Heart left ventricle (tissue), 16 donors: ENCODE measurements at regions not wholly inside any gene's neighbourhood (a gene's known extent, or its start where the extent isn't known, plus 50 kb on each side); places are given as distances from the start of the nearest gene placed in this dataset.

Experiments
- ATAC-seq, 4 donors: fragments of 200-7000 bp; cut with Tn5 transposase; one replicate each; pipeline ENCODE4 v1.9.1; 2020 to 2022; ENCODE audit warnings: moderate library complexity in 4 of 4, mild to moderate bottlenecking in 3 of 4, moderate number of reproducible peaks in 1 of 4
- DNase-seq, 5 donors: peaks; one replicate each; pipeline ENCODE4 v3.0.0-alpha.2; 2020
- H3K27ac ChIP-seq, 12 donors: fragments of 200-600 bp; sonication (generic) in 4 of 12; one replicate each; pipeline versions ENCODE4 v1.5.0 to v1.8.0; 2016 to 2022; ENCODE audit warnings: mild to moderate bottlenecking in 2 of 12
- H3K27me3 ChIP-seq, 9 donors: fragments of 200-600 bp; sonication (generic) in 2 of 9; one replicate each; pipeline versions ENCODE4 v1.5.1 to v1.8.0; 2016 to 2022; ENCODE audit warnings: mild to moderate bottlenecking in 3 of 9
- H3K36me3 ChIP-seq, 9 donors: fragments of 200-600 bp; sonication (generic) in 2 of 9; one replicate each; pipeline versions ENCODE4 v1.5.0 to v1.8.0; 2018 to 2022; ENCODE audit warnings: mild to moderate bottlenecking in 2 of 9
- H3K4me1 ChIP-seq, 12 donors: fragments of 200-600 bp; sonication (generic) in 4 of 12; one replicate each; pipeline versions ENCODE4 v1.5.0 to v1.8.0; 2016 to 2022; ENCODE audit warnings: mild to moderate bottlenecking in 3 of 12
- H3K4me3 ChIP-seq, 12 donors: fragments of 200-600 bp; sonication (generic) in 4 of 12; one replicate each; pipeline versions ENCODE4 v1.5.0 to v1.8.0; 2017 to 2022; ENCODE audit warnings: mild to moderate bottlenecking in 9 of 12, moderate library complexity in 4 of 12
- H3K9me3 ChIP-seq, 12 donors: fragments of 200-600 bp; sonication (generic) in 4 of 12; one replicate each; pipeline versions ENCODE4 v1.5.0 to v1.8.0; 2016 to 2022; ENCODE audit warnings: mild to moderate bottlenecking in 1 of 12
- POLR2A ChIP-seq, 2 donors: fragments of 450-650 bp; IDR thresholded peaks; one replicate each; pipeline ENCODE4 v1.6.1; 2017; ENCODE audit warnings: antibody characterized with exemption in 2 of 2, mild to moderate bottlenecking in 2 of 2, moderate library complexity in 2 of 2
- whole genome bisulfite sequencing, 4 donors: extraction: QIAGEN DNeasy Blood & Tissue Kit in 2 of 4; methylation state at CpG; one replicate each; pipeline versions ENCODE4 v1.1.5 to v1.1.7; 2013 to 2018; 5-methylcytosine and 5-hydroxymethylcytosine counted together
- intact Hi-C, 10 donors: fragments of 100-400 bp; cut with DNase I; formaldehyde crosslinking; loops; one replicate each; pipeline versions ENCODE4 v1.11.1 to v1.14.2; 2022
- TF ChIP-seq, protein P1 (sequence below), 12 donors: fragments of 200-600 bp; sonication (generic) in 4 of 12; IDR thresholded peaks; one replicate each; pipeline versions ENCODE4 v1.5.0 to v1.8.0; 2018 to 2022; ENCODE audit warnings: antibody characterized with exemption in 12 of 12, mild to moderate bottlenecking in 5 of 12
- donor health status: ischemic (EF 13 %, LVEDD 7.1; RV severe dilation, severe dysfunction).
- donor health status: healthy with polysubstance abuse.
- donor health status: DM: no; HTN: yes; CAD: no.
- donor health status: DM: no; HTN: no; CAD: no.
- donor health status: ischemic (EF 25% LVEDD 6.9; RV normal size, moderate dysfunction).
- donor health status: ischemic (EF 25% LVEDD 5.7; RV mildly dilated, moderate dysfunction).
- donor health status: healthy.
- donor health status: DM: yes; HTN: yes; CAD: no.
- donor health status: ischemic (EF 35%, LVEDD 5.7; RV mildly dilated, moderate dysfunction).
- donor health status: nonischemic (EF 11% LVEDD 7.7; RV severe dilation, severe dysfunction).
- donor health status: DM: yes; HTN: yes; CAD: no.
- donor health status: PGD.
- donor health status: ischemic (EF 29% LVEDD 5.4; RV normal size, mild dysfunction).
- donor health status: nonischemic (EF 23%, LVEDD 6.1; RV moderate dilation, normal function).

DNA sequence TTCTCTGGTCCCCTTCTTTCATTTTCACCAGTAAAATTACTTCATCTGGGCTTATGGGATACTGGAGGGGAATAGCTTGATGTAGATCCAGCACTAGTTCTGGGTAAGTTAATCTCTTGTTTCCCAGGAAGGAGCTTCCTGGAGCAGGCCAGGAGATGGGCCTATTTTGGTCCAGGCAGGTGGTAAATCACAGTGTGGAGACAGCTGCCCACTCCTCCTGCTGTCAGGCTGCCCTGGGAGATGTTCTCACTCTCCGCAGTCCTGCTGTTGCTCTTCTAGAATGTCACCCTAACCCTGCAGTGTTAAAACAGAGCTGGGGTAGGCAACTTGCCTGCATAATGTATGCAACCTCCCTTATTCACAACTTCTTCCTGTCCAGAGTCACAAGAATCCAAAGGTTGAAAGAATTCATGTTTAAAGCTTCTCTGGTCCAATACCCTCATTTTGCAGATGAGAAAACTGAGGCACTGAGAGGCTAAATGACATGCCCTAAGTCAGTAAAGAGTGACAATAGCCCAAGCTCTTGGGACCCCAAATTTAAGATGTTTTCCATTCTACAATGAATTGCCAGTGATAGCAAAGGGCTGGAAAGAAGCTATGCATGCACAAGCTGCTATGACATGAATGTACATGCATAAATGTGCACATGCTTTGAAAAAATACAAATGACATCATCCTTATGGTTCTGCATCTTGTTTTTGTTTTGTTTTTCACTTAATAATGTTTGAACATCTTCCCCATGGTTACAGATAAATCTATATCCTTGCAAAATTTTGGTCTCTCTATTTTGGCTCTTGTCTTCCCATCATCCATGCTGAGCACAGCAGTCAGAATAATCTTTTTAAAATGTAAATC, 71.8 kb upstream of the ADRA1B start:
- no peaks in the 10 kb centered on the region for H3K36me3 ChIP-seq

DNA sequence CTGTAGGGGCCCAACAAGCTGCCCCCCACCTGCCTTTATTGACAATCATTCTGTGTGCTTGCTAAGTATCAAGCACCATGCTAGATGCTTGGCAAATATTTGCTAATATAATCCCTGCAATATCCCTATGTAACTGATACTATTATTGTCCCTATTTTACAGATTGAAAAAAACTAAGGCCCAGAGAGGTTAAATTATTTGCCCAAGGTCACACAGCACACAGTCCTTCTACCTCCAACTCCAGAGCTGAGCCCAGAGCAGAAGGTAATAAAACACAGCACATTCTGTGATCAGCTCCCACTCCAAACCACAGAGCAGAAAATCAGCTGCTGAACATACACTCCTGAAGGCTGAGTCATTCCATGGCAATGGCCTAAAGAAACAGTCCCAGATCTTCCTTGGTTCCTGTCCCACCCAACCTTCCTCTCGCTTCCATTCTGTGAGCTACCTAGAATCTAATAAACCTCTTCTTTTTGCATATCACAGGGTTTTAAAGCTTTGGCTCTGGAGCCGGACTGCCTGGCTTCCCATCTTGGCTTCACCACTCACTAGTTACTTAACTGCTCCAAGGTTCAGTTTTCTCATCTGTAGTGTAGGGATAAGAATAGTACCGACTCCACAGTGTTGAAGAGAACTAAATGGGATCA, 66.7 kb upstream of the ADRA1B start:
- Histone ChIP-seq H3K36me3 (no peaks in the 10 kb centered on the region), H3K4me1 (no peaks in the 10 kb centered on the region), H3K4me3 (no peak overlapping the region), H3K27ac (no peak overlapping the region), H3K9me3 (peaks cover 0 to 3% (median 0%) of the 10 kb centered on the region in 12 donors), H3K27me3 (no peaks in the 10 kb centered on the region)
- DNase-seq (no peak), ATAC-seq (peak; percentile 30 to 79 (median 50))
- intact Hi-C loops, result no loop called here
- WGBS, 4 donors, result 84 to 89% (median 88%) methylated on average over 3 of the region's 3 CpGs
- TF ChIP-seq, protein P1, sequence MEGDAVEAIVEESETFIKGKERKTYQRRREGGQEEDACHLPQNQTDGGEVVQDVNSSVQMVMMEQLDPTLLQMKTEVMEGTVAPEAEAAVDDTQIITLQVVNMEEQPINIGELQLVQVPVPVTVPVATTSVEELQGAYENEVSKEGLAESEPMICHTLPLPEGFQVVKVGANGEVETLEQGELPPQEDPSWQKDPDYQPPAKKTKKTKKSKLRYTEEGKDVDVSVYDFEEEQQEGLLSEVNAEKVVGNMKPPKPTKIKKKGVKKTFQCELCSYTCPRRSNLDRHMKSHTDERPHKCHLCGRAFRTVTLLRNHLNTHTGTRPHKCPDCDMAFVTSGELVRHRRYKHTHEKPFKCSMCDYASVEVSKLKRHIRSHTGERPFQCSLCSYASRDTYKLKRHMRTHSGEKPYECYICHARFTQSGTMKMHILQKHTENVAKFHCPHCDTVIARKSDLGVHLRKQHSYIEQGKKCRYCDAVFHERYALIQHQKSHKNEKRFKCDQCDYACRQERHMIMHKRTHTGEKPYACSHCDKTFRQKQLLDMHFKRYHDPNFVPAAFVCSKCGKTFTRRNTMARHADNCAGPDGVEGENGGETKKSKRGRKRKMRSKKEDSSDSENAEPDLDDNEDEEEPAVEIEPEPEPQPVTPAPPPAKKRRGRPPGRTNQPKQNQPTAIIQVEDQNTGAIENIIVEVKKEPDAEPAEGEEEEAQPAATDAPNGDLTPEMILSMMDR (IDR thresholded peaks at IDR 0.05), result no peak
- no peak for TF ChIP-seq POLR2A (IDR thresholded peaks at IDR 0.05)

More for the DNA sequence above, 71.8 kb upstream of the ADRA1B start:
- TF ChIP-seq, protein P1 (IDR thresholded peaks at IDR 0.05), result no peak
- TF ChIP-seq POLR2A (IDR thresholded peaks at IDR 0.05), result no peak
- Histone ChIP-seq H3K4me1 (no peaks in the 10 kb centered on the region), H3K4me3 (no peak overlapping the region), H3K9me3 (no peaks in the 10 kb centered on the region), H3K27ac (no peak overlapping the region), H3K27me3 (no peaks in the 10 kb centered on the region)
- 75 to 100% (median 93%) methylated on average over 1 of the region's 1 CpG for WGBS, 4 donors
- intact Hi-C loops, result no loop called here
- DNase-seq (no peak), ATAC-seq (no peak)

DNA sequence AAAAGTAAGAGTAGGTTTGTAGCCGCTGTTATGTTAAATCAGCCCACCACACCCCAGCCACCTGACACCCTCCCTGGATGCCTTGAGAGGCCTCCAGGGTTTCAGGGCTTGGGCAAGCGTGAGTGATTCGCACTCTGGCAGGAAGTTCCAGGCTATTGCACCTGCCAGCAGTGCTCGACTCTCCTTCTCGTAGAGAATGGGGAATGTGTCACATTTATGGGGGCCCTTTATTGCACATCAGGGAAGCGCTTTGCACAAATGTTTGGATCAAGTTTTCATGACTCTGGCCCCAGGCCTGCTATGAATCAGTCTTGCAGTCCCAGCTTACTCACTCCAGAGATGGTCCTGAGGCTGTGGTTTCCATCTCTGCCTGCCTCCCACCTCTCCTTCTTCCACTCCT, 66.1 kb upstream of the ADRA1B start:
- H3K4me1 ChIP-seq, result peaks cover 0 to 2% (median 0%) of the 10 kb centered on the region in 12 donors
- WGBS, 4 donors, result 74 to 88% (median 82%) methylated on average over 5 to 6 of the region's 6 CpGs
- peaks cover 0 to 3% (median 0%) of the 10 kb centered on the region in 12 donors for H3K9me3 ChIP-seq
- no peaks in the 10 kb centered on the region for H3K27me3 ChIP-seq
- H3K36me3 ChIP-seq, result no peaks in the 10 kb centered on the region
- H3K4me3 ChIP-seq, result no peak overlapping the region
- TF ChIP-seq, protein P1 (IDR thresholded peaks at IDR 0.05), result no peak
- no peak for TF ChIP-seq POLR2A (IDR thresholded peaks at IDR 0.05)
- DNase-seq (no peak), ATAC-seq (peak in 2 of 4 donors; percentile 58 to 74)
- no peak overlapping the region for H3K27ac ChIP-seq
- intact Hi-C loops, result no loop called here

DNA sequence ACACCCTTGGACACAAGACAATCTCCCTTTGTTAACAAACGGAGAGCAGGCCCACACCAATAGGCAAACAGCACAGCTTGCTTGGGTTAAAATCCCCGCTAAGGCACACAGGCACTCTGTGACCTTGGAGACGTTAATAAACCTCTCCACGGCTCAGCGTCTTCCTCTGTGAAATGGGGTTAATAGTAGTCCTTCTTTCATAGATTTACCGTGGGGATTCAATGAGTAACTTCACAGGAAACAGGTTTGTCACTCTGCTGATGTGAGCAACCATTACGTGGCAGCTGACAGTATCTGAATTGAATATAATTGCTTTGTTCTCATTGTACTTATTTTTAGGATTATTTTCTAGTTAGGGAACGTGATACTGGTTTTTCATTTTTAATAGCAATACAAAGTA, 65.2 kb upstream of the ADRA1B start:
- H3K4me3 ChIP-seq, result no peak overlapping the region
- no peak for ATAC-seq
- intact Hi-C loops, result no loop called here
- no peaks in the 10 kb centered on the region for H3K27me3 ChIP-seq
- DNase-seq, result no peak
- H3K36me3 ChIP-seq, result no peaks in the 10 kb centered on the region
- WGBS, 4 donors, result 58 to 70% (median 63%) methylated on average over 8 of the region's 8 CpGs
- H3K4me1 ChIP-seq, result peaks cover 0 to 6% (median 0%) of the 10 kb centered on the region in 12 donors
- peaks cover 0 to 3% (median 0%) of the 10 kb centered on the region in 12 donors for H3K9me3 ChIP-seq
- no peak overlapping the region for H3K27ac ChIP-seq
- TF ChIP-seq, protein P1 (IDR thresholded peaks at IDR 0.05), result no peak
- TF ChIP-seq POLR2A (IDR thresholded peaks at IDR 0.05), result no peak
